NCI-H226 (cell line): ENCODE measurements at regions not wholly inside any gene's neighbourhood (a gene's known extent, or its start where the extent isn't known, plus 50 kb on each side); places are given as distances from the start of the nearest gene placed in this dataset.

Experiments
- DNase-seq: peaks from one replicate; pipeline ENCODE4 v3.0.0-alpha.2; 2015

DNA sequence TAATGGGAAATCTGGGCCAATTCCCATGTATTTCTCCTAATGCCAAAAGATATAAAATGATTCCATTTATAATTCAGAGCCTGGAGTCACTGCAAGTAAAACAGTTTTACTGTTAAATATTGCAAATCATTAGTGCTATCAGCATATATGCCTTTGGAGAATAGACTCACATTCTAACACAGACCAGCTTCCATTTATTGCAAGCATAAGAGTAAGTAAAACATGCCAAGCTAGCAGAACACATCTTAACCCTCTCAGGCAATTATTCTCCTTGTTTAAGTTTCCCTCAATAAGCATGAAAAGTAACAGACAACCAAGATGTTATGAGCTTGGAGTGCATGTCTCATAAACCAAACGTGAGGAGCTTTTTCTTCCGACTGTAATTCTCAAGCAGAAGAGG lies 173.9 kb upstream of the GRIP1 start:
- DNase-seq: no peak

DNA sequence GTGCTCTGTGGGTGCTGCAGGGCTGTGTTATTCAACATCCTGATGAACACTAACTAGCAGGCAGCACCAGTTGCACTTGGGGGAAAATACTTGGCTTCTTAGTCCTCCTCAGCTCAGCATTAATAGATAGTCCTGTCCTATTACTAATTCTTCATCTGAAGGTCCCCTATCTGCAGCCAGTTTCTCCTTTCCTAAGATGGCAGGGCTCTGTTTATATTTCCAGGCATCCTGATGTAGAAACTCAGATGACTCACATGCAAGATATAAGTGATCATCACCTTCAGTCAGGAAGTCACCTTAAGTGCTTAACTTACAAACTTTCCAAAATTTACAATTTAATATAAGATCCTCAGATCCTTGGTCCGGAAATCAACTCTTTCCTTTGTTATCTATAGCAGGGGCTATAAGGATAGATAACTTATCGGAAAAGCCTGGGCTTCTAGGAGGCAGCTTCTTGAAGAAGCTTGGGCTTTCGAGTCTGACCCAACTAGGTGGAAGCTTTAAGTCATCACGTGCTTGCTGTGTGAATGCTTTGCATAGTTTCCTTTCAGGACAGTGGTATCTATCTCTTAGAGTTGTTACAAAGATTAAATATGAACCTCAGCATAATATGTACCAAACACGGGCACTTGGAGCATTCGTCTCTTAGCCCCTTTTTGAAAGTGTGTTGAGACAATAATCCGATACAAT lies 181.0 kb upstream of the GRIP1 start:
- peak; percentile 70 for DNase-seq

DNA sequence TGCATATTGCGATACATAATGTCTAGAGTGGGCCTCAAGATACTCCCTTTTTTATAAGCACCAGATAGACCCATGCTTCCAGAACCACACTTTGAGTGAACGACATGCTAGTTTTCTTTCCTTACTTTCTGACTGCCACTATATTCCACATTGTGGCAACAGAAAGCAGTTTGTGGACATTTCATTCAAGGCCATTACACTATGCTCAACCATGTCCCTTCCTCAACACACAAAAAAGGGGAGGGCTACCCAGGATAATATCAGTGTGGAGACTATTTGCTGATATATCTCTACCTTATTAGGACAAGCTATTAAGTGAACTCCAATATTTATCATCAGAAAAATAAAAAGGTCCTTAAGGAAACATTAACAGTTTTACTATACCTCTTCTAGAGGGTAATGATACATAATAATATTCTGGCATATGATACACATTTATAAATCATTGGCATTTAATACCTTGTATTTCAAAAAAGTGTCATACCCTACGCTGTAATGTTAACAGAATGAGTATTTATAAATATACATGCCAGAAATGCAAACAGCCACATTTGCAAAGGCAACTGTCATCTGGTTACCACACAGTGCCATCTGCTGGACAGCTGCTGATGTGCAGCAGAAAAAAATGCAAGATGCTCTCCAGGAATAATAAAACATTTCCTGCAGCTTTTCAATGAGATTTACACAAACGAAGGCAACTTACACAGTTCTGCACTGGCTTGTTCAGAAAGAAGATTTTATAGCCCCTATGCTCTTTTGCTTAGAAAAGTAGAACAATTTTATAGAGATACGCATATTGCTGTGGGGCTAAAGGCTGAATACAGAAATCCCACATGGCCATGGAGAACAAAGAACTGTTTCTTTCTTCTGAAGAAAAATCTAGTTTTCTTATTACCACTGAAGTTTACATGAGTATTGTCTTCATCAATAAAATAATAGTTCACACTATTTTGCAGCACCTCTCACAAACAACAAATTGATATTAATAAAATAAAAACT lies 182.2 kb upstream of the GRIP1 start:
- peak; percentile 42 for DNase-seq

DNA sequence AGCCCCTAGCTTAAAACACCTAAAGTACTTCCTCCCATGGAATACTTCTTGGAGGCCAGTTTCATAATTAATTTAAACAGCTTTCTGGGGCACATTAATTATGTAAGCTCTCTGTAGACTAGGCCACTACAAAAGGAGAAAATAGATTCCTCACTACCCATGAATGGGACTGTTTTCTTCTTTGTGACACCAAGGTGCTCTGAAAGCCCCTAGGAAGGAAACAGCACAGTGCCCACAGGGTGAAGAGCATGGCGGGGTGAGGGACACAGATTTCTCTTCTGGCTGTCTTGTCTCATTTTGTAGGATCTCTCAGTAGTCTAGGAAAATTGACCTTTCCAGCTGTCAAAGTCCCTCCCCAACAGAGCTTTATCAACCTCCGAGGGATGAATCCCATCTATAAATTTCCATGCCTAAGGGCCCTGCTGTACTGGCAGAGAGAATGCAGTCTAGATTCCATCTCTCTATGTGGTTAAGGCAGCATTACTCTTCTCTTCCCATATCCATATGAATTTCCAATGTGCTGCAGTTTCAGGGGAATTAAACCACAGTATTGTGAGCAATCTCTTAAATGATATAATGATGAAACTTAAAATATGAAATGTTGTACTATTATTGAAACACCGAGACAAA lies 183.6 kb upstream of the GRIP1 start:
- DNase-seq: peak; percentile 53

DNA sequence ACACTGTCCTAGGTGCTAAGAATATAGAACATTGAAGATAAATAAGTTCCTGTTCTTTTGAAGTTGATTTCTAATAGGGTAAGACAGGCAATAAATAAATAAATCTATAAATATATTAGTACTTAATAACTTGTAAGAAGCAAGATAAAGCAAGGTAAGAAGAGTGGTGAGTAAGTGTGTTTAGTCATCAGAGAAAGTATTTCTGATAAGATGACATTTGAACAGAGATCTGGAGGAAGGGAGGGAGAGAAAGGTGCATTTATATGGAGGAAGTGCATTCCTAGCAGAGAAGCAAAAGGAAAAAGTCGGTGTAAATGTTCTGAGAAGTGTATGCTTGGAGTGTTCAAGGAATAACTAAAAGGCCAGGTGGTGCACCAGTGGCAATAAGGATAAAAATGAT lies 184.4 kb upstream of the GRIP1 start:
- peak; percentile 75 for DNase-seq

DNA sequence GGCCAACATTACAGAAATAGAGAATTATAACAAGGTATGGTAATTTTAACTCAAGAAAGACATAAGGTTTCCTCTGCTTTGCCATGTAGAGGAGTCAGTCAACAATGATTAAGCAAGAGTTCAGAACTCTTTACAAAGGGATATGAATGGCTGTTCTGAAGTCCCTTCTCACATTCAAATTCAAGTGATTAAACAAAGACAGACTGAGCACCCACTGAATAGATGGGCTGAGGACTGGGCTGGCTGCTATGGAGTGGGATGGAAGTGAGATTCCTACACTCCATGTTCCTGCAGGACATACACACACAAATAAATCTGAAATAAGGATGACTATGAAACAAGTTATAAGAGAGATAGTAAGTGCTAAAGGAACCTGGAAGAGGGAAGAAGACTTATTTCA lies 199.0 kb upstream of the GRIP1 start:
- DNase-seq: no peak

DNA sequence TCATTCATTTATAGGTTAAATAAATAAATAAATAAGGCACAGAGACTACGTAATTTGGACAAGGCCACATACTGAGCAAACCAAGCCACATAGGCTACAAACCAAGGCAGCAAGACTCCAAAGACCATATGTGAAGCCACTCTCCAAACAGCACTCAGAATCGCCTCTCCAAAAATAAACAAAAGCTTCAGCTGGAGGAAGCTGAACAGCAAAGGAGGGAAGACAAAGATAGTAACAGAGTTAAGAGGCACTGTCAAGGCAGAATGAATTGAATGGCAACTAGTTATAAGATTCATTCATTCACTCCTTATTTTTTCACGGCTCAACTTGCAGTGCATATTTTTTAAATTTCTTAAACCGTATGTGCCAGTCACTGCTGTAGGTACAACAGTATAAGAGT lies 200.5 kb upstream of the GRIP1 start:
- no peak for DNase-seq

DNA sequence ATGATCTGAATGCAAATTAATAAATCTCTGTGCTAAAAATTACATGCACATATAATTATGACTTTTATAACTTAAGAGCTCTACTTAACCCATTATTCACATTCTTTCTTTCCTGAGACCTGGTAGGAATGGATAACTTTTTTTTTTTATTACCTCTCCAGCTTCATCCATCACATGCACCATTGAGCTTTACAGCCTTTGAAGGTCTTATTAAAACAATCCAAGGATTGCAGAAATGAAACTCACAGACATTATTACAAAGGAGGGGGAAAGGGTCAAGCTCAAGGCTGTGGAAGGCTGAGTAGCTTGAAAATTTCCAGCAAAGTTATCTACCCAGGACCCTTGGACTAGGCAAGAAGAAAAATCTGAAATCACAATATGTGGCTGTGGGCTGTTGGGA lies 202.5 kb upstream of the GRIP1 start:
- DNase-seq: no peak

DNA sequence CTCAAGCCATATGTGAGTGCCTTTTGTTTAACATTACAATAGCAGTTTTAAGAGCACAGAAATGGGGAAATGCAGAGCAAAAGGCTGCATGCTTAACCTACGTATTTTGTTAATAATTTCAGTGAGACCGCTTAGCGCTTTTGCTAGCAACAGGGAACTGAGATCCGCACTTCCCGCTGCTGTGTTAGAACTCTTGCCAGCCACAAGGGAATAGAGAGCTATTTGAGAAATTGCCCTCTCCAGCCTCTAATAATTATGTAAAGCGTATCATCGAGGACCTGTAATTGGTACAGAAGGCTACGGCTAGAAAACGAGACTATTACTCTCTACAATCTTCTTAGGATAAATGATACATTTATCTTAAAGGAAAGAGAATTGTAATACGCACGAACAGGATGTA lies 205.2 kb upstream of the GRIP1 start:
- no peak for DNase-seq

DNA sequence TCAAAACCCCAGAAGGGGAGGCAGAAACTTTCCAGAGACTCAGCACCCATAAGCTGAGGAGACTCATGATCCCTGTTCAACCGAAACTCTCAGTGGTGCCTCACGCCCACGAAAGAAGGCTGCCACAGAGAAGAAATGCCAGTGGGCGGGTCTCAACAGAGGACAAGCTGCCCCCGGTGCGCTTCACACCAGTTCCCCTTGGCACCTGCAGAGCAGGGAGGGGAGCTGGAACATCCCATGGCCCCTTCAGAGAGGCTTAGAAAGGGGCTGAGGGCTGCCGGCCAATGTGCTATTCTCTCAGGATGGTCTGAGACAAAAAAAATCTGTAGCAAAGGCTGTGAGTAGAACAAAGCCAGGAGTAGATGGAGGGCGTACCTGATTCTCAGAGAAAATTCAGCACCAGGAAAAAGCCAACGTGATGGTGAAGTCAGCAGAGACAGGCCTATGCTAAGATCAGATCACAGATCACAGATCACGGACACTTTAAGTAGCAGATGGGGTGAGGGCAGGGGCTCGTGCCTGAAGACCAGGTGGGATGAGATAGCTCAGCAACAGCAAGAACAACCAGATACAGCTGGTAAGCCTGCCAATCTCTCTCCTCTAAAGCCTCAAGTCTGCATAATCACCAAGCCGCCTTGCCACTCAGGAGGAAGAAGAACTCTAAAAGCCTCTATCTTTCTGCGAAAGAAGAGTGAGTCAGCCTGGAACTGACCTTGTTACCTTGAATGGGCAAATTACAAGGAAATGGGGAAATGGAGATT lies 206.4 kb upstream of the GRIP1 start:
- no peak for DNase-seq

DNA sequence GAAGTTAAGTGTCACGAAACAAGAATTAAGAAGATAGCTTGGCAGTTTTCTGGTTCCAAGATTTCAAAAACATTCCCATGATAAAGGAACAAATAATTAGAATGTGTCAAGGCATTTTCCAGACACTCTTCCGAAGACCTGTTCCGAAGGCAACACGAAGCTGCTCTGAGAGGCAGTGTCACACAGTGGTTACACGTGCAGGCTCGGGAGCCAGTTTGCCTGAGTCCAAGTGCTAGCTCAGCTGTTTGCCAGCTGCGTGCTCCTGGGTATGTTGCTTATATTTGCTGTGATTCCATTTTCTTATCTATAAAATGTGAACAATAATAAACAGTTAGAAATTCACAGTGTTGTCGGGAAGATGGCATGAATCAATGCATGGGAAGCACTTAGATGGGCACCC lies 217.9 kb upstream of the GRIP1 start:
- no peak for DNase-seq

DNA sequence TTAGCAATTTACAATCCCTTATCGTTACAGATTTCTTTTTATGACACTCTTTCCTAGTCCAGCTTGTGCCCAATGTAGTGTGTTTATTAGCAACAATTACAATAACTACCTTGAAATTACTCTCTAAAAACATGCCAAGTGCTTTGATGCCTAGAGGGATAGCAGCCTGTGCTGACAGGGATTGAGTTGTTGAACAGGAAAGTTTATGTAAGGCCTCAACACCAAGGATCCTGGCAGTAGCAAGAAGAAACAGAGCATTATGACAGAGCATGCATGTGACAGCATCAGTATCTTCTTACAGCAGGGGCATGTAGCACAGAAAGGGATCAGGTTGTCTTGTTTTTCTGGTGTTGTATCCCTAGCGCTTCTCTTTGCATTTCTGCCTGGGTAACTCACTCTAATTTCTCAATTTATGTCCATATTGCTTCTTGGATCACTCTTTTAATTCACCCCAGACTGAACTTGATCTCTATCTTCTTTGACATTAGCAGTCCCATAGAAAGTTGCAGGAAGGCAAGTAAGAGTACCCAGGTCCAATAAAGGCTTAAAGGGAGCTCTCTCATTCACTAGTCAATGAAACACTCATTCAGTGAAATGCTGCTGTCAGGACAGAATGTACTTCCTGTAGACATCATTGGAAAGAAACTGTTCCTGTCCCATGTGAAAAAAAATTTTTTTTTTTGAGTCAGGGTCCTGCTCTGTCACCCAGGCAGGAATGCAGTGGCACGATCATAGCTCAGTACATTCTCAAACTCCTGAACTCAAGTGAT lies 220.0 kb upstream of the GRIP1 start:
- no peak for DNase-seq

DNA sequence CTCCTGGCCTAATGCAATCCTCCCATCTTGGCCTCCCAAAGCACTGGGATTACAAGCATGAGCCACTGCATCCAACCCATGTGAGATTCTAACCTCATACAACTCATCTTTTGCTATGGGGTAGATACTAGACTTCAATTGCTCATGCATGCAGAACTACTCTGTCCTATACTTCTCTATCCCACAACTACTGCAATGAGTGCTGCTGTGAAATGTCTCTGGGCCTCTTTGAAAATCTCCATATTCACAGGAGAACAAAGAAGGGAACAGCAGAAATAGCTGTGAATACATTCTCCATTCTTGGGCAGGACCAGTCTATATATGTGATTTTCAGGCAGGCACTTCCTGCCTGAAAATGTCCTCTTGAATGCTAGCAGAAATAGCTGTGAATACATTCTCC lies 220.7 kb upstream of the GRIP1 start:
- DNase-seq: no peak

DNA sequence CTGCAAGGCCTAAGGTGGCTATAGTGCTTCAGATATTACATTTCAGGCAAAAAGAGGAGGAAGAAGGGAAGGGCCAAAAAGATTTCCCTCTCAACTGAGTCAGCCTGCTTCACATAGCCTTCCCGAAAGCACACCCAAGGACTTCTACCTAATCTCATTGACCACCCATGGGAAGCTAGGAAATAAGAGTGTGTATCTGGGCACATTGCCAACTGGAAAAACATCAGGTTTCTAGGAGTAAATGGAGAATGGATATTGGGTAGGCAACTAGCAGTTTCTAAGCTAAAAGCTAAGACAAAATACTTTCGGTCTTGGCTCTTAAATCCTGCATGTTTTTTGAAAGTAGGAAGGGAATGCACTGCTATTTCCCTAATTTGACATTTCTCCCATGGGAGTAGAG lies 221.7 kb upstream of the GRIP1 start:
- DNase-seq: peak; percentile 17

DNA sequence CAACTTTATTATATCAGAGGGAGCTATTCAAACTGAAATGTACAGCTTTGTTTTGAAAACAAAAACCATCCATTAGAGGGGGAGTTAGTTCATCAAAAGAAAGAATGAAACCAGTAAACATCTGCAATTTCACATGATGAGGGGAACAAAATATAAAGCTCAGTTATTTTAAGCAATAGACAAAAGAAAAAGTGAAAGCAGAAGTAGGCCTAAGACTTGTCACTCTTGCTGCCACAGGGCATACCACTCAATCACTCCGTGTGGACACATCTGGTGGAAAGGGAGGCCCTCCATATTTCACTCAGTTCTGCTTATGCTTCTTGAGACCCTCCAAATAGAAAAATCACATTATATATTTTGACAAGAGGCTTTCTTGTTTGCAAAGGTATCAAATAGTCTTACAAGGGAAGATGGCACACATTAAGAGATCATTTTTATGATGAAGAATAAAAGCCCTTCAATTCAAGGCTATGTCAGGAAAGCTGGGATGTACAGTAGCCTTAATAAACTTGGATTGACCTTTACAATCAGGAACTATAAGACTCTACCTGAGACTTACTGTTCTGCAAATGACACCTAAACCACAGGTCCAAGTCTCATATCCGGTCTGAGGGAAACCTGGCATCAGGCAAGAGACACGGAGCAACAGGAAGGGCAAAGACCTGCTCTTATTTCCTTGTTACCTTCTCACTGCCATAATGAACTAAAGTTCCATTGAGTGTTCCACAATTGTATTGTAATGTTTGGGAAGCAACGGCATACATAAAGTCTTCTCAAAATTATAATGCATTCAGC lies 222.5 kb upstream of the GRIP1 start:
- no peak for DNase-seq

DNA sequence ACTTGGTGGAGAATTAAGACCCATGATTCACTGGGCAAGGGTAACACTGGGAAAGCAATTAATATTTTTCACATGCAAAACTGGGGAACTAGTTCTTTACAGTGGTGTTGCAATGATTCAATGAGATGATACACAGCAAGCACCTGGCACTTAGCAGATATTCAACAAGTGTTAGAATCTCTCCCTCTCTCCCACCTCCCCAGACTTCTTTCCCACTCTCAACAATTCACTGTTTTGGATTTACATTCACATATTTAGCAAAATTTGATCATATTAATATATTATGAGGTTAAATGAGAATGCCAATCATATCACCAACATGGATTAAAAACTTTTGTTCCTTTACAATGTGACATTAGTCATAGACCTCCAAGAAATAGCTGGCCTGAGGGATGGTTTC lies 223.1 kb upstream of the GRIP1 start:
- DNase-seq: no peak

DNA sequence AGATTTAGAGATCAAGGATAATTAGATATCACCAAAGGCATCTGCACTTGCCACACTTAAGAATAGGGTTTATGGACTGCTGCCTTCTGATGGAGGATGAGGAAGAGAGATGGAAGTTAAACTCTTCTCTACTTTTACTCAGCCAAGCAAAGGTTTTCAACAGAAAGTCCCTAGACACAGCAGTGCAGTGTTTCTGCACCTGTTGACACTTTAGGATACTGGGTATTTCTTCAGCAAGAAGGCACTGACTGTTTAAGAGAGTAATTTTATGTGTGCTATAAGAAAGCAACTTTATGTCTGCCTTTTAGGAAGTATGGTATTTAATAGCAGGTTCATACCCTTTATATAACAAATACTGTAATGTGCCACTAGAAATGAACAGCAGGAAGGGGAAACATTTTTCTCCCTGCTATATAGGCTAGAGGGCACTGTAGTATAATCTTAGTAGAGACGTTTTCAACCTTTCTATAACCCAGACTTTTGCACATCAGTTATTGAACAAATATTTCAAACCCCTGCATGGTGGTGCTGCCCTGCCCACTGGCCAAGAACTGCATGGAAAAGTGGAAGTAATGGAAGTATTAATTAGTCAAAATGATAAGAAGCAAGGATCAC lies 225.0 kb upstream of the GRIP1 start:
- no peak for DNase-seq

DNA sequence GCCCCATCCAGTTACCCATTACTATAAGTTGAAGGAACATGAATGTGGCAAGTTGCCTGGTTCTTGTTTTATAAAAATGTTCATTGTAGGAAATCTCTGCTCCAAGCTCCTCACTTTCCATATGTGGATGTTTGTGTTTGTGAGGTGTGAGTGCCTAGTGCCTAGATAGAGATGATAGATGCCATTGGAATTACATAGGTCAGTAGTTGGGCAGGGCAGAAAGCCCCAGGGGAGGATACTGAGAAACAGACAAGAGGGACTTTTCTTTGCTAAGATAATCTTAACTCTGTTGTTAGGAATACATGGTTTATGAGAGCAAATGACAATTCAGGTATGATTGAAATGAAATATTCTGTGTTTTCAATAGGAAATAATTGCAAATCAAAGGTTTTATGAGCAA lies 226.3 kb upstream of the GRIP1 start:
- DNase-seq: peak; percentile 46

DNA sequence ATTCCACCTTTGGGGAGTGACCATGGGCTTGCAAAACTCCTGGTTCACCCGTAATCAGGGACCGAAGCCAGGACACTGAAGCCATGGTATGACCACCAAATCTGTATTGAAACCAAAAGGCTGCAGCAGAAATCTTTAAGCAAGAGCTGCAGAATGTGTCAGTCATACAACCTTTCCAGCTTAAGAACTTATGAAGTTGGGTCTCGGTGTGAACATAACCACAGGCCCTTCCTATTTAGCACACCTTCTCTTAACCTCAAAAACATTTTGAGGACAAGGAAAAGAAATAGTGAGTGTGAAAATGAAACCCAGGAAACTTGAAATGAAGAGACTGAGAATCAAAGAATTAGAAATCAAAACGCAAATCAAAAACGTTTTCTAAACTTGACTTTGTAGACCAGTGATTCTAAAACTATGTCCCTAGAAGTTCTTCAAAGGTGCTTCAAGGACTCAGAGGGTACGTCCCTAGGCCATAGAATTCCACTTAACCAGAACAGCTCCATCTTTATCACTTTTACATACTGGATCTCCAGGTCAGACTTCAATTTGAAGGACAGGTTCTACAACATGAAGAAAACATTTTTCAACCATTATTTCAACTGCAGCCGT lies 231.6 kb upstream of the GRIP1 start:
- DNase-seq: no peak

DNA sequence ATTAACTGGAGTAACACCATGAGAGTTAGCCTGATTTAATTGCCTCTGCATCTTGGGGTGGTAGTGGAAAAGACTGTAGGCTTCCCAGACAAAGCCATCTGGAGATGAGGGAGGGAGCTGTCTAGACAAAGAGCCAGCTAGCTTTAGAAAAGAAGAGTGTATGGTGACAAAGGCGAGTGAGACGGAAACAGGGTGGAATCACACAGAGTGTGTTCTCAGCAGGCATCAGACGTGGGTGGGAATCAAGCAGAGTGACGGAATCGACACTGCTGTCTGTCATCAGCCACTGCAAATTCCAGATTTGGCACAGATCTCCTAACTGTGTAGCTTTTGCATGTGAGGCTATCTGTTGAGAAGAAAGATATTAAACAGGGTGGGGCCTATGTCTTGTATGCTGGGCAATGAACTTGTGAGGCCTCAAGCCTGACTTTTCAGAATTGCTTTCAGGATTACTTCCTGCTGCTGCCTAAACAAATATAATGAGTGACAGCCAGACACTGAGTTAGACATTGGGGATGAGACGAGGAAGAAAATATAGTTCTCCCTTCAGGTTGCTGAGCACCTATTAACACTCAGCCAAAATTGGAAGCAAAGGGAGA lies 236.5 kb upstream of the GRIP1 start:
- DNase-seq: no peak
